ENCODE measurements at regions not wholly inside any gene's neighbourhood (a gene's known extent, or its start where the extent isn't known, plus 50 kb on each side); places are given as distances from the start of the nearest gene placed in this dataset.
"Not testable (repeated sequence)": the region's sequence is repeated elsewhere in the genome, so short reads cannot be mapped to it uniquely, and the experiment has no call there.

DNA sequence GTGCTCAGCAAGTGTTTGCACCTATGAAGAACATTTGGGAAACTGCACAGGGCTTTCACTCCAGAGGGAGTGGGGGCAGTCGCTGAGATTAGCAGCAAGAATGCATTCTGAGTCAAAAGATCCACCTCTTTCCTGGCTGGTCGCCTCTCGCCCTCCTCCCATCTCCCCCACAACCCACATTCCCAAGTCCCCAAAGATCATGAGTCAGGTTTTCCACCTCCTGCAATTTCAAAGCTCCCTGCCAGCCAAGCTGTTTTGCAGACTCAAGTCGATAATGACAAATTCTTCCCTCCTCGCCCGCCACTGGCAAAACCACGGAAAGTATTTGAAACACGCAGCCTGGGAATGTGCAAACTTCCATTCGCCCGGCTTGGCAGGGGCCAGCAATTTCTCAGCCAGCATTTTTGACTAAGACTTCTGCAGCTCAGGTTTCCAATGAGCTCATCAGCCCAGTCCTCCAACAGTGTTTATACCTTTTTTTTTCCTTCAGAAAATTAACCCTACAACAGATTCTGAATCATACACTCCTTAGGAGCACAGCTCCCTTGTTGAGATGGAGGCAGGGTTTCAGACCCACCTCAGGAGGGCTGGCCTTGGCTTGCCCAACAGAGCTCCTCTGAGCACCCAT, 181.4 kb downstream of the SMAD6 start:
- peak; percentile 99 for DNase-seq (ENCODE audit: low spot score)

DNA sequence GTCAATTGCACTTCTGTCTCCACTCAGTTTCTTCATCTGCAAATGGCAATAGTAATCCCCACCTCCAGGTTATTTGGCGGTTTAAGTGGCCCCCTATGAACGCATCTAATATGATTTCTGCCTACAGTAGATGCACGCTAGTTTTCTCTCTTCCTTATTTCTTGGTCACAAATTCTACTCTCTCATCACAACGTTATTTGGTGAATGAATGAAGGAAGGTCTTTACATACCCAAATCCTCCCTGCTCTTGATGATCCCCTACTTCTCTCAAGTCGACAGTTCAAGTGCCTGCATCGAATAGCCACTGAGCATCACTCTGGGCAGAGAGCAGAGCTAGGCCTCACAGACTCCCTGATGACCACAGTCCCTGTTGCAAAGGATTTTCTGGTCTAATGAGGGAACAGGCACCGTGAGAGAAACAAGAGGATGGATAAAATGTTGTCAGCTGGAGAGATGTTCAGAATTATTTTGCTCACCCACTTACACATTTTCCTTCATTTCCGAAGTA, 181.2 kb upstream of the SMAD3 start:
- no peak for DNase-seq (ENCODE audit: low spot score)

DNA sequence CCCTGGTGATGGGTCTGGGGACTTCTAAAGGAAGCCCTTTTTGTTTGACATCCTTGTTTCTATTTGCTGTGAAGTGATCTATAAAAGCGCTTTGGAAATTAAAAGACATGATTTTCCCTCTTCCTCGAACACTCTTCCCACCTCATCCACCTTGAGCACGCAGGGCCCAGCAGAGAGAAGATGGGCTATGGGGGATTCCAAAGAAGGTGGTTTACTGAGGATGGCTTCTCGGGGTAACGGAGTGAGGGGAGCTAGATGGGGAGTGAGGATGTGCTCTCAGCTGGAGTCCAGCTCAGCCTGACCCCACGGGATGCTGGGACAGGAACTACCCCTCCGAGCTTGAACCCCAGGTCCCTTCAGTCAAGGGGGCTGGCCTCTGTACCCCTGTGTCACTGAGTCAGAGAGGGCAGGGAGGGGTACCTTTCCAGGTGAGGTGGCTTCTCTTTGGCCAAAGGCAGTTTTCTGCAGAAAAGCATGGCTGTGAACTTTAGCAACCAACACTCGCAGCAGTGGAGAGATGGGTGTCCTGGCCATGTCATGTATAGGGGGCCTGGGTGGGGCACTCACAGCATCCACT, 180.7 kb upstream of the SMAD3 start:
- no peak for DNase-seq (ENCODE audit: low spot score)

DNA sequence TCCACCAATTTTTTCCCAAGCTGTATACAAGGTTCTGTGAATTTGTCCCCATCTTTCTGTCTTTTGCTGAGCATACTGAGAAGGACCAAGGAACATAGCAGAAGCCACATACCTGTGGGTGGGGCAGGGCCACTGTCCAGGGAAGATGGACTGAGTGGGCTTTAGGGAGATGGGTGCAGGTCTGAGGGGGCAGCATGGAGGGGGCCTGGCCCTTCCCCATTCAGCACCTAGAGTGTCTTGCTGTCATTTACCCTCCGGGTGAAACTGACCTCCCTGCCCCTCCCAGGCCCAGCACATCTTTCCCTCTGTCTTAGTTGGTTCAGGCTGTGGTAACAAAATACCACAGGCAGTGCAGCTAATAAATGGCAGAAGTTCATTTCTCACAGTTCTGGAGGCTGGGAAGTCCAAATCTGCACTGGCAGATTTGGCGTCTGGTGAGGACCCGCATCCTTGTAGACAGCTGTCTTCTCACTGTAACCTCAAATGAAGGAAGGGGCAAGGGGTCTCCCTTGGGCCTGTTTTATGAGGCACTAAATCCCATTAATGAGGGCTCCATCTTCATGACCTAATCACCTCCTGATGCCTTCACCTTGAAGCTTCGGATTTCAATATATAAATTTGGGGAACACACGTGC, 180.0 kb upstream of the SMAD3 start:
- DNase-seq (ENCODE audit: low spot score): no peak

DNA sequence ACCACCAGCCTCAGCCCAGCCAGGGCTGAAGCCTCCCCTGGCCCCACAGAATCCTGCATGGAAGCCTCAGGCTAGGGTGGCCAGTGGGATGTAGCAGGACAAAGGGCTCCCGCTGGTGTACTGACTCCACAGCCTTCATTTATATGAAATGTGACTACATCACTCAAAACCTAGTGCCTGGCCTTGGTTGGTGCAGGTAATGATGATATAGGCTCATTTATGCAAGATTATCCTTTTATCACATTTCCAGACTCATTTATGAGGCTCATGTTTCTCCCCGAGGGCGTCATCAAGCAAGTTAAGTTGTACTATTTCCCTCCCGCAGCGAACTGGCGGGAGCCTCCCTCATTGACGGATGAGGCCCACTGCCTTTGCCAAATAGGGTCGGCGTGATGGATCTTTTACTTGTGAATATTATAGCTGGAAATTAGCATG, 179.1 kb upstream of the SMAD3 start:
- DNase-seq (ENCODE audit: low spot score): no peak

DNA sequence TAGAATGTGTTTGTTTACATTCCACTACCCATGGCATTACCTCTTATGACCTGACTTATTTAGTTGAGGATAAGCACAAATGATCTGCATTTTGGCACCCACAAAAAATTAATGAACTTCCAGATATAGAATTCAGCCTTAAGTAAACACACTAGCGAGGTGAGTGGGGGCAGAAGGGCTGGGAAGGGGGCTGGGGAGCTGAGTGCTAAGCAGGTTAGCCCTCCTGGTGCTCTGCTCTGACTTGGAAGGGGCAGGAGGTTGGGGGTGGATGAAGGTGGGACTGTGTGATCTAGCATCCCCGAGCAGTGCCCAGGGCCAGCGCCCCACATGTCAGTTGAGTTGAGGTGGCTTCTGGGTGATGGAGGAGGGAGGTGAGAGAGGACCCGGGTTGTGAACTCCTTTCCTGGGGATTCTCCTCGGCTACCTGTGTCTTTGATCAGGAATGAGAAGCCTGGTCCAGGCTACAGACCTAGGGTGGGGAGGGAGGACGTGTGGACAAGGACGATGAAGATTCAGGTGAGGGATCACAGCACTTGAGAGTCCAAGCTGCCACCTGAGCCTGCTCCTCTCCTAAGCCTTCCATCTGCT, 178.6 kb upstream of the SMAD3 start:
- no peak for DNase-seq (ENCODE audit: low spot score)

DNA sequence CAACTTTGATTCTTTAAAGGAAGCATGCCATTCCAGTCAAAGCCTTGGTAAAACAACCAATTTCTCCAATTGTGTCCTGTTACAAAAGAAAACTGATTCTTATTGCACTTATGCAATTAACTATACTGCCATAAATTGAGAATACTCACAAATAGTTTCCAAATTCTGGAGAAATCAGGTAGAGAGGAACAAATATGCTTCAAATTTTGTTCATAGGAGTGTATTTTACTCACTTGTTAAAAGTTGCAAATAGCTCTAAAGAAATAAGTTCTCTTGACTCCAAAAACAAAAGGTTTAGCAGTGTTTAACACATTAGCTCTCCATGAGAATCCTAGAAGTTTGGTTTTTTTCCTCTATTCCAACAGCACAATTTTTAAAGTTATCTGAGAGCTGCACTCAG, 176.1 kb upstream of the SMAD3 start:
- DNase-seq (ENCODE audit: low spot score): not testable (repeated sequence)

DNA sequence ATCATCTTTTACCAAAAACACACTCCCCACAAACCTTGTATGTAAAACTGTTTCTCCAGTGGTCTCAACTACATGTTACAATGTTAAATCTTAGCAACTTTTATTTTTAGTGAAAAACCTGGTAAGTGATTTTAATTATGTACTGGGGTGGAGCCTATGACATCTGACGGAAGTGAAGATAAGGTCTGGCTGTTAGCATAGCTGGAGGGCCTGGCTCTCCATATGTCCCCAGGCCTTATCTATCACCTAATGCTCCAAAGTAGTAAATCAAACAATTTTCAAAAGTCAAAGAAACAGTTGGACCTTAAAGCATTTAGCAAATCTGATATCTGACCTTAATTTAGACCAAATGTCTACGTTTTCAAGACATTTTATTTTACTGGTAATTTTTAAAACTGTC, 173.6 kb upstream of the SMAD3 start:
- peak; percentile 52 for DNase-seq (ENCODE audit: low spot score)

DNA sequence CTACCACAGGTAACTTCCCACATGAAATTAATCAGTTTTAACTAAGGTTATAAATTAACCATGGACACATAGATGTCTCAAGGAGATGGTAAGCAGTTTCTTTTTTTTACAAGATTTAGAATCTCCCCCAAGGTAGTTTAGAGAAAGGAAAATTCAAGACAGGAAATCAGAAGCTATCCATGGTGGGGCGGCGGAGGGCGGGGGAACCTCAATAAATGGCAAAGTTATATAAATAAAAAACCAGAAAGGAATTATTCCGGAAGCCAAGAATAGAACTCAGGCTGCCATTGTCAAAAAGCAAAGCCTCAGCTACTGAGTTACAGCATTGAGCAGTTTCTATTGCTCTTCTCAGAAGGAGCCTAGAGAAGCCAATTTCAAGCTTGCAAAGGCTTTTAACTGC, 172.1 kb upstream of the SMAD3 start:
- DNase-seq (ENCODE audit: low spot score): no peak

DNA sequence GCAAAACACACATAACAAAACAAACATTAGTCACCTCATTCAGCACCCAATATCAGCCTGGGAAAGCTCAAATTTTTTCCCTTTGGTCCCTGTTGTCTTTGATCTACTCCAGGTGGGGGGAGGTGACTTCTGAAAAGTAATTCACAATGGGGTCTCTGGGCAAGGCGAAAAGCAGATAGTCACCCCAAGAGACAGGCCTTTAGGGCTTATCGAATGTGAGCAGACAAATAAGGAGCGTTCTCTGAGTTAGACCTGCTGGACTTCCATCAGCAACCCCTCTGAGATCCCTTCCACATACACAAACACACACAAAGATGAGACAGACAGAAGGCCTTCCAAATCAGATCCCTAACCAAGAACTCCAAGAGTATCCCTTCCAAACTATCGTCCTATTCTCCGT, 171.0 kb upstream of the SMAD3 start:
- no peak for DNase-seq (ENCODE audit: low spot score)

DNA sequence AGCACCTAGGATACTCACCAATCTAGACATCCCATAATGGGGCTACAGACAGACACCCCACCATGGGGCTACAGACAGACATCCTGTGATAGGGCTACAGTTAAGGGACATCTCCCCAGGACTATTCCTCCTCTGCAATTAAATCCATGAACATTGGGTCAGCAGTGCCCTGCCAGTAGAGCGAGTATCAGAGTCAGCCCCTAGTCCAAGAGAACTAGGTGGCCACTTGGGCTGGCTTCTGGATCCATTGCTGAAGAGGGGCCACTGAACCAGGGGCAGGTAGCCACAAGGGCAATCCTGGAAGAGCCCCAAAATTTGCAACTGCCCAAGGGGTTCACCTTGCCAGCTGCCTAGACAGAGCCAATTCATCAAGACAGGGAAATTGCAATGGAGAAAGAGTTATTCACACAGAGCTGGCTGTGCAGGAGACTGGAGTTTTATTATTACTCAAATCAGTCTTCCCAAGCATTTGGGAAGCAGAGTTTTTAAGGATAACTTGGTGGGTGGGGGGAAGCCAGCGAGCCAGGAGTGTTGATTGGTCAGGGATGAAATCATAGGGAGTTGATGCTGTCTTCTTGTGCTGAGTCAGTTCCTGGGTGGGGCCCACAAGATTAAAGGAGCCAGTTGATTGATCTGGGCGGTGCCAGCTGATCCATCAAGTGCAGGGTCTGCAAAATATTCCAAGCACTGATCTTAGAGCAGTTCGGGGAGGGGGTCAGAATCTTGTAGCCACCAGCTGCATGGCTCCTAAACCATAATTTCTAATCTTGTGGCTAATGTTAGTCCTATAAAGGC, 170.2 kb upstream of the SMAD3 start:
- peak; percentile 42 for DNase-seq (ENCODE audit: low spot score)

DNA sequence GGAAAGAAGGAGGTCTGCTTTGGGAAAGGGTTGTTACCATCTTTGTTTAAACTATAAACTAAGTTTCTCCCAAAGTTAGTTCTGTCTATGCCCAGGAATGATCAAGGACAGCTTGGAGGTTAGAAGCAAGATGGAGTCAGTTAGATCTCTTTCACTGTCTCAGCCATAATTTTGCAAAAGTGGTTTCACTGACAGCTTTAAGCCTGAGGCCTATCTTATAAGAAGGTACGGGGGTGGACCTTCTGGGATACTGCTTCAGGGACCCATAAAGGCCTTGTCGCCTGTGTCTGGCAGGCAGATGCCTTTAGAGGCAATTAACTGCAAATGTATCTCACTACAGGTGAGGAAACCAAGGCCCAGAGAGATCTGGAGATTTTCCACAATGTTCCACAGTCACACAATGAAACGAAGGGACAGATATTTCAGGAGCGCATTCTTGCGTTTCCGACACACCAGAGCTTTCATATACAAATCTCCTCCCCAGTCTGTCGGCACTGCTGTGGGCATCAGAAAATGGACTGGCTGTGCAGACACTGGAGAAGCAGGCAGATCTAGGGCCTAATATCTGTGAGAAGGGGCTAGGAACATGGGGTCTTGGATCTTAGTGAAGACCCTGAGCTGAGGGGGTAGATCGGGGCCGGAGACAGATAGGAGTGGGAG, 169.5 kb upstream of the SMAD3 start:
- DNase-seq (ENCODE audit: low spot score): no peak

DNA sequence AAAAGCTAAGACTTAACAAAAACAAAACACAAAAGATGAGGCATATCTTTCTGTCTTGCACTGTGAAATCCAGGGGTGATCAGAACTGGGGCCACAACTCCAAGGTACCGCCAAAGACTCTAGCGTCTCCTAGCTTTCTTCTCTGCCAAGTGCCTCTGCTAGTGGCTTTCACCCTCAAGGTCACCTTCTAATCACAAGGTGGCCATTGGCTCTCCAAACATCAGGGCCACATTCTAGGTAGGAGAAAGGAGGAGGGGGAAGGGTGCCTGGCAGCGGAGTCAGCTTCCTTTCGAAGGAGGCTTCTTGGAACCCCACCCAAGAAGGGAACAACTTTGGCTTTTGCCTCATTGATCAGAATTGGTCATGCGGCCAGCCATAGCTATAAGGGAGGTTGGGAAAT, 168.8 kb upstream of the SMAD3 start:
- DNase-seq (ENCODE audit: low spot score): no peak

DNA sequence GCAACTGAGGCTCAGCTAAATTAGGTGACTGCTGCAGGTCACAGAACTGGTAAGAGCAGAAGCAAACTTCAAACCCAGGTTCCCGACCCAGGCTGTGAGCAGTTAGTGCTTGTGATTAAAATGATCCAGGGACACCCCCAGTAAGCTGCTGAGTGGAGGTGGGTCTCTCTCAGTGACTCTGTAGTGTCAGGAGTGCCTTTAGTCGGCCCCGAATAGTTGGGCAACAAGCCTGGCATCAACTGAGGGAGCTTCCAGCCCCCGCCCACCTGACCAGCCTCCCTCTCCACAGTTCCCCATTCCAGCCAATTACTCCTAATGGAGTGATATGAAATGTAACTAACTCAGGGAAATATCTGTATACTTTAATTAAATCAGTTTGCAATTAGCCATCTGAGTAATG, 168.0 kb upstream of the SMAD3 start:
- DNase-seq (ENCODE audit: low spot score): no peak

DNA sequence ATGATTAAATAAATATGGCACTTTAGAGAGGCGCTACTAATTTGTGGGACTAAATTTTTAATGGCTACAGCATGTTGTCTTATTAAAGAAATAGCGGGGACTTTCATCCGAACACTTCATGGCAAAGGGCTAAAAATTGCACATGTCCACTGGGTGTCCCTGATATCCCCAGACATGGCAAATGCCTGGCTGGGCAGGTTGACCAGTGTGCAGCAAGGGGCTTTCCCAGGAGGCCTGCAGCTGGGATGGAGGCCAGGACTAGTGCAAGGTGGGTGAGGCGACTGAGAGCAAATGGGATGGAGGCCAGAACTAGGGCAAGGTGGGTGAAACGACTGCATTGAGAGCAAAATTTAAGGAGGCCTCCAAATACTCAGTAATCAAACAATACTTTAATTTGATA, 167.4 kb upstream of the SMAD3 start:
- no peak for DNase-seq (ENCODE audit: low spot score)

DNA sequence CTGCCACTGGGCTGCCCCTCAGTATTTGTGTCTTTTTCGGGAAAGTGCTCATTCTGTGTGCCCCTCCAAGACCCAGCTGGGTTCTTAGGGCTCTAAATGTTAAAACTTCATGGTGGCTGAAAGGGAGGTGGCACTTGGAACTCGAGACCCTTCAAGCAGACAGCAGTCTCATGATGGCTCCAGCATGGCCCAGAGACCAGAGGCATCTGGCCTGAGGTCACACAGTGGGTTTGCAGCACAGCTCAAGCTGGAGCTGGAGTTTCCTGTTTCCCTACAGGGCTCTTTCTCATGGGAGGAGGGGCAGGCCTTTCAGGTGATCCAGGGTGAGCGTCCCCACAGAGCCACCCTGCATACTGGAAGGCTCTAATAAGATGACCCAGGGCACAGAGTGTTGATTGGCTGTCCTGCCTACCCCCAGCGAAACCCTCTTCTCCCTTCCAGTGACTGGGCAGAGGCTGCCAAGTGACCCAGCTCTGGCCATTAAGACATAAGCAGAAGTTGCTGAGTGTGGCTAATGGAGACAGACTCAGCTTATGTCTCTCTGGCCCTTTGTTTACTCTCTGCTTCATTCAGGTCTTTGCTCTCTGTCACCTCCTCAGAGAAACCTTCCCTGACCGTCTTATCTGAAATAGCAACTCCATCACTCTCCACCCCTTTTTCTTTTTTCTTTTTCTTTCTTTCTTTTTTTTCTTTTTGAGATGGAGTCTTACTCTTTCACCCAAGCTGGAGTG, 166.6 kb upstream of the SMAD3 start:
- no peak for DNase-seq (ENCODE audit: low spot score)

DNA sequence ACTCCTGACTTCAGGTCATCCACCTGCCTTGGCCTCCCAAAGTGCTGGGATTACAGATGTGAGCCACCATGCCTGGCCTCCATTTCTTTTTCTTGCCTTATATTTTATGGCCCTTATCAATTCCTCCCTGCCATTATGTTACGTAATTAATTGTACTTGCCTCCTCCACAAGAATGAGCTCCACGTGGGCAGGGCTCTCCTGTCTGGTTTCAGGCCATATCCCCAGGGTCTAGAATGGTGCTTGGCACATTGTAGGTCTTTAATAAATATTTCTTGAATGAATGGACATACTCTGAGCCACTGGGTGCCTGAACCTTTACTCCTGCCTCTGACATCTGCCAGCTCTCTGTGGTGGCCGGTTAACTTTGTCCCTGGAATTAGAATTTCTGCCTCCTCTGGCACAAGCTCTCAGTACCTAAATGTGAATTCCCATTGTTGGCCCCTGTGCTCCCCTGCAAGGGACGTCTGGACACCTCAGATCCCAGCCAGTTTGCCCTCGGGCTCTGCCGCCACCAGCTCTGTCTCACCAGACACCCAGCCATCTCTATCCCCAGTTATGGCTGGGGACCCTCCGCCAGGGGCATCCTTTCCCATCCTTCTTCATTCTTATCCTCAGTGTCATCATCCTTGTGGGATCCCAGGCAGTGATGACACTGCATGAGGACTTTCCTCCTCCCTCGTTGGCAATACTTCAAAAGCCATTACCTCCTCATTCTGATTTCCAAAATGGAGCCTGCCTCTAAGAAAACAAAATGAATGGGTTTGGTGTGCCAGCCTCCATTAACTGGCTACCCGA, 165.6 kb upstream of the SMAD3 start:
- DNase-seq (ENCODE audit: low spot score): no peak

DNA sequence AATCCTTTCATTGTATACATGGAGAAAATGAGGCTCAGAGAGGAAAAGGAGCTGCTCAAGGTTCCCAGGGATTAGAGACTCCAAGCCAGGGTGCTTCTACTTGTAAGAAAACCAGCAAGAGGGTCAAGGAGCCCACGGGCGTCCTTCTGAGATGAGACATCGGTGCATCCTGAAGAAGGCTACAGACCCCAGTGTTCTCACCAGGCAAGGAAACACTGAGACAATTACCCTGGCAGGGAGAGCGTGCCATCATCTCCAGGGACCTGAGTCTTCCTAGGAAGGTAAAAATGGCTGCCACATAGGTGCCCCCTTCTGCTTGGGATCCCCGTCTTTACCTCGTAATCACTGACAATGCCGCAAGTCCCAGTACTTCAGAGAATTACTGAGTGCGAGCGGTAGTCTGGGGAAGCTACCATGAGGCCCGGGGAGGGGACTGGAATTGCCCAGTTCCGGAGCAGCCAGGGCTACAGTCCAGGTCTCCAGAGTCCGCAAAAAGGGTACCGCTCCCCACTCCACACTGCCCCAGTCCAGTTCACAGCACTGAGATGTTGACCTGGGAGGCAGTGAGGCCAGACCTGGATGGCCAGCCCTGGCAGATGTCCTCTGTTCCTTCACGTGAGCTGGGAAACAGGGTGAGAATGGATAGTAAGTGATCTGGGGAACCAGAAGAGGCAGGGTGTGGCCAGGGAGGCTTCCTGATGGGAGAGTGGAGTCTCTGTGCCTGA, 164.7 kb upstream of the SMAD3 start:
- no peak for DNase-seq (ENCODE audit: low spot score)

All from umbilical cord (tissue), 1 donor.